ENCODE measurements at regions not wholly inside any gene's neighbourhood (a gene's known extent, or its start where the extent isn't known, plus 50 kb on each side); places are given as distances from the start of the nearest gene placed in this dataset.

DNA sequence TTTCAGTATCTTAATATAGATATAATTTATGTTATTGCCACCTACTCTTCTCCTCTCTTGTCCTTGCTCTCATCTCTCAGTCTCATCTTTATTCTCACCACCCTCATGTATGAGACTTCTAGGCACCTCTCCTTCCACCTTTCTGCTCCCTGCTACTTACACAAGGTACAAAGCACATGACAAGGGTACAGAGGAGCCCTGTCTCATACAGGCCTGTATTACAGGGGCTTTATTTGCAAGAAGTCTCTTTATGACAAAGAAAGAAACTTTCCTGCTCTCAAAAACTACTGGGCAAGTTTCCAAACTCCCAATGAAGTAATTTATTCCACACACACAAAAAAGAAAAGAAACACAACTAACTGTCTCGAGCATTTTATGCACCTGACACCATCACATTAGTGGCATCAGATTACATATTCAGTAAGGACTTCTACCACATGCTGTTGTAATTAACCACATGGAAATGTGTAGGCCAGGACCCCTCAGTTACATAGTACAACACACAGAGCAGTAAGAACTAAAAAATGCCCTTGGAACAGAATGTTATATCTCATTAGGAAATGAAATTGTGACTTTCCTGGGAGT lies 253.1 kb downstream of the FZD1 start:
- TF ChIP-seq, protein P1, sequence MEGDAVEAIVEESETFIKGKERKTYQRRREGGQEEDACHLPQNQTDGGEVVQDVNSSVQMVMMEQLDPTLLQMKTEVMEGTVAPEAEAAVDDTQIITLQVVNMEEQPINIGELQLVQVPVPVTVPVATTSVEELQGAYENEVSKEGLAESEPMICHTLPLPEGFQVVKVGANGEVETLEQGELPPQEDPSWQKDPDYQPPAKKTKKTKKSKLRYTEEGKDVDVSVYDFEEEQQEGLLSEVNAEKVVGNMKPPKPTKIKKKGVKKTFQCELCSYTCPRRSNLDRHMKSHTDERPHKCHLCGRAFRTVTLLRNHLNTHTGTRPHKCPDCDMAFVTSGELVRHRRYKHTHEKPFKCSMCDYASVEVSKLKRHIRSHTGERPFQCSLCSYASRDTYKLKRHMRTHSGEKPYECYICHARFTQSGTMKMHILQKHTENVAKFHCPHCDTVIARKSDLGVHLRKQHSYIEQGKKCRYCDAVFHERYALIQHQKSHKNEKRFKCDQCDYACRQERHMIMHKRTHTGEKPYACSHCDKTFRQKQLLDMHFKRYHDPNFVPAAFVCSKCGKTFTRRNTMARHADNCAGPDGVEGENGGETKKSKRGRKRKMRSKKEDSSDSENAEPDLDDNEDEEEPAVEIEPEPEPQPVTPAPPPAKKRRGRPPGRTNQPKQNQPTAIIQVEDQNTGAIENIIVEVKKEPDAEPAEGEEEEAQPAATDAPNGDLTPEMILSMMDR (IDR thresholded peaks at IDR 0.05; ENCODE audit: insufficient read depth, low read length, poor library complexity, severe bottlenecking), result no peak
- no peaks in the 10 kb centered on the region for H3K27me3 ChIP-seq (replicated peaks; ENCODE audit: control insufficient read depth, insufficient read depth, low read length)
- H3K4me3 ChIP-seq (replicated peaks; ENCODE audit: low read depth, low read length), result no peak overlapping the region
- no peaks in the 10 kb centered on the region for H3K36me3 ChIP-seq (ENCODE audit: control insufficient read depth, insufficient read depth, low read length)
- no peak for DNase-seq (ENCODE audit: extremely low read depth, insufficient read length)

DNA sequence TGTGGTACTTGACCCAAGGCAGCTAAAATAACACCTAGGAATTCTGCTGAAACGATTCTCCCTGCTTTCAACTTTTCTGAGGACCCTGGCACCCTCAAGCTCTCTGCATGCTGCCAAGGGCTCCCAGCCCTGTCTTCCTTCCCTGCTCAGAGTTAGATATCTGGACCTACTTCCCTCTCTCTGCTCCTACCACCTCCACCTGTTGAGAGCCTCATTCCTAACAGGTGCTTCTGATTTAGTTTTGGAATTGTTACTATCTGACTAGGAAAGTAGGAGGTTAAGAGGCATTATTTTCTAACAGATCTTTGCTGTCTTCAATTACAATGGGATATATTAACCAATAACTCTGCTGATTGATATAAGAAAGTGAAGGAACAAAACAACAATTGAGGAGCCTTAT lies 253.8 kb downstream of the FZD1 start:
- no peak overlapping the region for H3K4me3 ChIP-seq (replicated peaks; ENCODE audit: low read depth, low read length)
- H3K36me3 ChIP-seq (ENCODE audit: control insufficient read depth, insufficient read depth, low read length), result no peaks in the 10 kb centered on the region
- TF ChIP-seq, protein P1 (IDR thresholded peaks at IDR 0.05; ENCODE audit: insufficient read depth, low read length, poor library complexity, severe bottlenecking), result no peak
- no peaks in the 10 kb centered on the region for H3K27me3 ChIP-seq (replicated peaks; ENCODE audit: control insufficient read depth, insufficient read depth, low read length)
- DNase-seq (ENCODE audit: extremely low read depth, insufficient read length), result no peak

DNA sequence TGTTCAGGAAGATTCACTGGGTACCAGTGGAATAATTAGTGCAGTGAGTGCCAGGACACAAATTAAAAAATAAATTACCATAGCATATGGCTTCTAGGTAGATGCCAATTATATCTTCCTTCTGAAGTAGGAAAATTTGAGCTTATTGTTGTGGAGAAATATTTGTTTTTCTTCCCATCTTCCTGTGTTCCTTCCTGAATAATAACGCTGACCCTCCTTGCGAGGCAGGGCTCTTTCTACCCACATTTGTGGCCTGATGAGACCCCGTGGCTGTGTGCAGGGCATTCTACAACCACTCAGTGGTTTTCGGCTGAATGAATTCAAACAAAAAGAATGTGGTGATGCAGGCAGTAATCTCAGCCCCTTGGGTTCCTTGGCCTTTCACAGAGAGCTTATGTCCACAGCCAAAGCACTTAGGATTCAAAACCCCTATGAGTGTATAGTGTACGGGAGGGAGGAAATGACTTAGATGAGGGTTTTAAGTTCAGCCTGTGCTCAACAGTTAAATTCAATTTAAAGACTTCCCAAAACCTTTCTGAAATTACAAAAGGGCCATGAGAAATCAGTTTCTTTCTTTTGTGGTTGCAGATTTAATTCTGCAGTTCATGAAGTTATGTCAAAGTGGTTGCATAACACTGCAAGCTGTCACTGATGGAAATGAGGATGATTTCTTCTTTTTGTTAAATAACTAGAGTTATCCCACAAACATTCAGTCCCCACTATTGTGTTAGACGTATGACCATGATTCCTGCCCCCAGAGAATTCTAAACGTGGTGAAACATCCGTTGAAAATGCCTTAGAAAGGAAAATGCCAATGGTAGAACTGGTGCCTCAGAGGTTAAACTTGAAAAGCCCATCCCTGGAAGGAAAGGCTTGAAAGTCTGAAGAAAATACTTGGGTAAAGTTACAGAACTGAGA lies 255.3 kb downstream of the FZD1 start:
- no peaks in the 10 kb centered on the region for H3K36me3 ChIP-seq (ENCODE audit: control insufficient read depth, insufficient read depth, low read length)
- TF ChIP-seq, protein P1 (IDR thresholded peaks at IDR 0.05; ENCODE audit: insufficient read depth, low read length, poor library complexity, severe bottlenecking), result no peak
- H3K4me3 ChIP-seq (replicated peaks; ENCODE audit: low read depth, low read length), result no peak overlapping the region
- DNase-seq (ENCODE audit: extremely low read depth, insufficient read length), result no peak
- H3K27me3 ChIP-seq (replicated peaks; ENCODE audit: control insufficient read depth, insufficient read depth, low read length), result no peaks in the 10 kb centered on the region

DNA sequence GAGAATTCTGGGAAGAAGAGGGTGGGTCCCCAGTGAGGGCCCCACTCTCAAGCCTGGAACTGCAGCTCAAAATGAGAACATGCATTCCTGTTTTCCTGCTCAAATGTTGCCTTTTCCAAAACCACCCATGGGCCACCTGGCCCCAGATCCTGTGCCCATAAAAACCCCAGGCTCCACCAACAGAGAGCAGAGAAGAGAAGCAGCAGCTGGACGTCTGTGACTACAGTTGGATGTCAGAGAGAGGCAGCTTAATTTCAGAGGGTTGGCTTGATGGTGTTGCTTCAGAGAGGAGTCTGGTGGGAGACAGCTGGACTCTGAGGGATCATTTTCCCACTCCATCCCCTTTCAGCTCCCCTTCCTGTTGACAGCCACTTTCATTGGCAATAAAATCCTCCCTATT lies 256.4 kb downstream of the FZD1 start:
- no peaks in the 10 kb centered on the region for H3K27me3 ChIP-seq (replicated peaks; ENCODE audit: control insufficient read depth, insufficient read depth, low read length)
- TF ChIP-seq, protein P1 (IDR thresholded peaks at IDR 0.05; ENCODE audit: insufficient read depth, low read length, poor library complexity, severe bottlenecking), result no peak
- DNase-seq (ENCODE audit: extremely low read depth, insufficient read length), result no peak
- H3K36me3 ChIP-seq (ENCODE audit: control insufficient read depth, insufficient read depth, low read length), result no peaks in the 10 kb centered on the region
- no peak overlapping the region for H3K4me3 ChIP-seq (replicated peaks; ENCODE audit: low read depth, low read length)

DNA sequence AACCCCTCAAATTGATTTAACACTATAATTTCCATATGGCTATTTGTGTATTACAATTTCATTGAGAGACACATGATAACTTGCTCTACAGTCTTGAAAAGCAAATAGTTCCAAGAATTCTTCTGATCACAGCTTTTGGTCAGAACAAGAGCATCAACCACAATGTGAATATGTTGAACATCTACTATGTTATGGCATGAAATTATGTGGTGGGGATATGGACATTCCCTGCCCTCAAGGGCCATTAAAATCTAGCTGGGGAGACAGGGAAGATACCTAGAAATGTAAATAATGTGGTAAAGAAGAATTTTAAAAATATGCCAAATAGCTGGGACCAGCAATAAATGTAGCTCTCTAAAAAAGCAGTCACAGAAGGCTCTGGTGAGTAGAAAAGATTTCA lies 262.2 kb downstream of the FZD1 start:
- no peak overlapping the region for H3K4me3 ChIP-seq (replicated peaks; ENCODE audit: low read depth, low read length)
- H3K27me3 ChIP-seq (replicated peaks; ENCODE audit: control insufficient read depth, insufficient read depth, low read length), result no peaks in the 10 kb centered on the region
- no peaks in the 10 kb centered on the region for H3K36me3 ChIP-seq (ENCODE audit: control insufficient read depth, insufficient read depth, low read length)
- TF ChIP-seq, protein P1 (IDR thresholded peaks at IDR 0.05; ENCODE audit: insufficient read depth, low read length, poor library complexity, severe bottlenecking), result no peak
- DNase-seq (ENCODE audit: extremely low read depth, insufficient read length), result no peak
